ENCODE measurements at regions not wholly inside any gene's neighbourhood (a gene's known extent, or its start where the extent isn't known, plus 50 kb on each side); places are given as distances from the start of the nearest gene placed in this dataset.

- no peak for DNase-seq
Measured at GRCh38 chr5:133769842-133770241, 157.5 kb upstream of the FSTL4 start.

GRCh38 chr5:133763744-133764143, 151.4 kb upstream of the FSTL4 start:
- DNase-seq: no peak

- no peak for DNase-seq
Measured at GRCh38 chr5:133761632-133762031, 149.3 kb upstream of the FSTL4 start.

GRCh38 chr5:133760532-133760931, 148.2 kb upstream of the FSTL4 start:
- DNase-seq: no peak

- no peak for DNase-seq
Measured at GRCh38 chr5:133758641-133759040, 146.3 kb upstream of the FSTL4 start.

GRCh38 chr5:133757396-133757945, 145.1 kb upstream of the FSTL4 start:
- DNase-seq: no peak

GRCh38 chr5:133756756-133757155, 144.4 kb upstream of the FSTL4 start:
- DNase-seq: no peak

- DNase-seq: no peak
Measured at GRCh38 chr5:133756036-133756435, 143.7 kb upstream of the FSTL4 start.

GRCh38 chr5:133754575-133755169, 142.3 kb upstream of the FSTL4 start:
- peak; percentile 14 for DNase-seq

- DNase-seq: no peak
Measured at GRCh38 chr5:133753856-133754255, 141.5 kb upstream of the FSTL4 start.

GRCh38 chr5:133751846-133752245, 139.5 kb upstream of the FSTL4 start:
- DNase-seq: no peak

GRCh38 chr5:133751421-133751820, 139.1 kb upstream of the FSTL4 start:
- DNase-seq: no peak

- no peak for DNase-seq
Measured at GRCh38 chr5:133750856-133751255, 138.5 kb upstream of the FSTL4 start.

GRCh38 chr5:133750356-133750755, 138.0 kb upstream of the FSTL4 start:
- no peak for DNase-seq

GRCh38 chr5:133749331-133749985, 137.1 kb upstream of the FSTL4 start:
- no peak for DNase-seq

- DNase-seq: no peak
Measured at GRCh38 chr5:133746834-133747233, 134.5 kb upstream of the FSTL4 start.

GRCh38 chr5:133744960-133745308, 132.6 kb upstream of the FSTL4 start:
- DNase-seq: no peak

GRCh38 chr5:133744051-133744959, 132.0 kb upstream of the FSTL4 start:
- no peak for DNase-seq

GRCh38 chr5:133742431-133742988, 130.2 kb upstream of the FSTL4 start:
- DNase-seq: no peak

- no peak for DNase-seq
Measured at GRCh38 chr5:133741818-133742355, 129.5 kb upstream of the FSTL4 start.

GRCh38 chr5:133741396-133741795, 129.1 kb upstream of the FSTL4 start:
- no peak for DNase-seq

GRCh38 chr5:133739181-133739780, 126.9 kb upstream of the FSTL4 start:
- DNase-seq: no peak
